ENCODE measurements at regions not wholly inside any gene's neighbourhood (a gene's known extent, or its start where the extent isn't known, plus 50 kb on each side); places are given as distances from the start of the nearest gene placed in this dataset.

GRCh38 chr20:22508426-22508825 lies 75.9 kb downstream of the FOXA2 start:
- no peak for DNase-seq (ENCODE audit: low spot score)
- Histone ChIP-seq H3K36me3 (ENCODE audit: control insufficient read depth in 4 of 4, insufficient read depth in 3 of 4, low read depth in 1 of 4, low read length in 3 of 4) (no peaks in the 10 kb centered on the region), H3K4me1 (ENCODE audit: control insufficient read depth in 4 of 4, insufficient read depth in 4 of 4, low read length in 3 of 4) (peaks cover 4 to 54% (median 37%) of the 10 kb centered on the region in 4 donors), H3K4me3 (ENCODE audit: low read depth in 1 of 3, low read length in 3 of 3) (no peak overlapping the region), H3K27me3 (ENCODE audit: control insufficient read depth in 4 of 4, insufficient read depth in 4 of 4, low read length in 3 of 4) (no peaks in the 10 kb centered on the region), H3K27ac (ENCODE audit: low read depth in 1 of 2, low read length in 2 of 2) (peak overlapping the region; percentile 70 to 87), H3K9ac (ENCODE audit: low read depth in 1 of 2, low read length in 2 of 2) (no peak overlapping the region), H3K9me3 (ENCODE audit: control insufficient read depth in 4 of 4, low read length in 3 of 4) (no peaks in the 10 kb centered on the region)
- no peak for TF ChIP-seq NR2F2 (IDR thresholded peaks at IDR 0.05)
- no peak for TF ChIP-seq CTCF (IDR thresholded peaks at IDR 0.05; ENCODE audit: low read depth, low read length, missing input control)
- no peak for TF ChIP-seq EGR1 (IDR thresholded peaks at IDR 0.05; ENCODE audit: low read depth in 2 of 2)
- TF ChIP-seq REST (IDR thresholded peaks at IDR 0.05) = no peak
- TF ChIP-seq TAF1 (conservative IDR thresholded peaks at IDR 0.05) = no peak
- TF ChIP-seq ZBTB33 (IDR thresholded peaks at IDR 0.05) = no peak
- TF ChIP-seq HNF4G (IDR thresholded peaks at IDR 0.05) = no peak
- TF ChIP-seq GABPA (IDR thresholded peaks at IDR 0.05 in 1 of 2, conservative IDR thresholded peaks at IDR 0.05 in 1 of 2) = no peak
- no peak for TF ChIP-seq JUND (IDR thresholded peaks at IDR 0.05)
- 73% methylated on average over 7 of the region's 7 CpGs for WGBS

DNA sequence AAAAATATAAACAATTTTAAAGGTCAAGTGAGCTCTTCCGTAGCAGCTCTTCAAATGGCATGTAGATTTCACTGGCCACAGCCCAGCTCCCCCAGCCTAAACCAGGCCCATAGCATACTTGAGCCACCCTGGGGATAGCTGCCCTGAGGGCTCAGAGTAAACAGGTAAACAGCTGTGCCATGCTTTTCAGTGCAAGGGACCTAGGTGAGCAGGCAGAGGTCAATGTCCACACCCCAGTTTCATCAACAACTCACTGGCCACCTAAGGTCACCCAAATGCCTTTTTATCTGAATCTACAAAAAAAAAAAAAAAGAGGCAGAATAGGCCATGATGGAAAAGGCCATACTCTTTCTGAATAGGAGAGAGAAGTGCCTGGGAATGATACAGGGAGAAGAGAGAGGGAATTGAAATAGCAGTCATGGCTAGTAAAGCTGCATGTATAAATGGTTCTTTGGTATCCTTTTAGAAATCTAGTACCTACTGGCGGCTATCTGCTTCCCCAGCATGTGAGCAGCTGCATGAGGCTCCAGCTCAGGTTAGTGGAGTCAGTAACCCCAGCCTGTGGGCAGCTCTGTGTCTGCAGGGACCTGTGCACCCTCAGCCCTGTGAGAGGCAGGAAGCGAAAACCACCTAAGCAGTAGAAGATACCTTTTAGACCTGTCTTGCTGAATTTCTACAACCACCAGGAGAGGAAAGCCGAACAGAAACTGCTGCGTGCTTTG lies 77.0 kb downstream of the FOXA2 start:
- H3K27ac ChIP-seq (ENCODE audit: low read depth in 1 of 2, low read length in 2 of 2) = peak overlapping the region; percentile 70 to 87
- no peak overlapping the region for H3K4me3 ChIP-seq (ENCODE audit: low read depth in 1 of 3, low read length in 3 of 3)
- DNase-seq (ENCODE audit: low spot score) = no peak
- no peaks in the 10 kb centered on the region for H3K27me3 ChIP-seq (ENCODE audit: control insufficient read depth in 4 of 4, insufficient read depth in 4 of 4, low read length in 3 of 4)
- 54% methylated on average over 5 of the region's 5 CpGs for WGBS
- no peaks in the 10 kb centered on the region for H3K9me3 ChIP-seq (ENCODE audit: control insufficient read depth in 4 of 4, low read length in 3 of 4)
- H3K4me1 ChIP-seq (ENCODE audit: control insufficient read depth in 4 of 4, insufficient read depth in 4 of 4, low read length in 3 of 4) = peaks cover 4 to 44% (median 28%) of the 10 kb centered on the region in 4 donors
- H3K36me3 ChIP-seq (ENCODE audit: control insufficient read depth in 4 of 4, insufficient read depth in 3 of 4, low read depth in 1 of 4, low read length in 3 of 4) = no peaks in the 10 kb centered on the region
- H3K9ac ChIP-seq (ENCODE audit: low read depth in 1 of 2, low read length in 2 of 2) = no peak overlapping the region
- TF ChIP-seq NR2F2 (IDR thresholded peaks at IDR 0.05) (peak; percentile 51), CTCF (IDR thresholded peaks at IDR 0.05; ENCODE audit: low read depth, low read length, missing input control) (peak; percentile 1), FOXA1 (IDR thresholded peaks at IDR 0.05) (peak; percentile 91), RAD21 (IDR thresholded peaks at IDR 0.05) (peak; percentile 52 to 73), HNF4G (IDR thresholded peaks at IDR 0.05) (peak; percentile 90), GABPA (IDR thresholded peaks at IDR 0.05 in 1 of 2, conservative IDR thresholded peaks at IDR 0.05 in 1 of 2) (no peak), YY1 (IDR thresholded peaks at IDR 0.05) (peak; percentile 80), MAX (IDR thresholded peaks at IDR 0.05) (peak; percentile 52), SP1 (IDR thresholded peaks at IDR 0.05) (peak; percentile 93), FOXA2 (IDR thresholded peaks at IDR 0.05) (peak; percentile 95), JUND (IDR thresholded peaks at IDR 0.05) (peak; percentile 58 to 62), ZBTB33 (IDR thresholded peaks at IDR 0.05) (peak; percentile 46), TAF1 (conservative IDR thresholded peaks at IDR 0.05) (no peak), RXRA (IDR thresholded peaks at IDR 0.05) (peak; percentile 94 to 98), HNF4A (conservative IDR thresholded peaks at IDR 0.05) (peak; percentile 94 to 95), EGR1 (IDR thresholded peaks at IDR 0.05; ENCODE audit: low read depth in 2 of 2) (no peak)
- TF ChIP-seq, protein P1, sequence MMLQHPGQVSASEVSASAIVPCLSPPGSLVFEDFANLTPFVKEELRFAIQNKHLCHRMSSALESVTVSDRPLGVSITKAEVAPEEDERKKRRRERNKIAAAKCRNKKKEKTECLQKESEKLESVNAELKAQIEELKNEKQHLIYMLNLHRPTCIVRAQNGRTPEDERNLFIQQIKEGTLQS (IDR thresholded peaks at IDR 0.05) = peak; percentile 79

All from liver (tissue), 8 donors.